DOHH2 (cell line): ENCODE measurements at regions not wholly inside any gene's neighbourhood (a gene's known extent, or its start where the extent isn't known, plus 50 kb on each side); places are given as distances from the start of the nearest gene placed in this dataset.

Source experiments
- CTCF ChIP-seq: fragments of 200-600 bp; sonication (generic); IDR thresholded peaks from one replicate; pipeline ENCODE4 v1.5.1; 2014; ENCODE audit warnings: antibody characterized with exemption, mild to moderate bottlenecking, low read depth, low read length; ENCODE audit not compliant: poor library complexity, severe bottlenecking
- EZH2phosphoT487 ChIP-seq: fragments of 200-600 bp; sonication (generic); IDR thresholded peaks from 2 replicates; pipeline ENCODE4 v1.6.1; 2017; ENCODE audit warnings: borderline replicate concordance, mild to moderate bottlenecking, antibody characterized with exemption, low read length, moderate library complexity, mixed read lengths

- TF ChIP-seq CTCF = no peak
- no peak for TF ChIP-seq EZH2phosphoT487
Measured at GRCh38 chr6:156601152-156602065, 175.8 kb upstream of the ARID1B start.
